ENCODE measurements at regions not wholly inside any gene's neighbourhood (a gene's known extent, or its start where the extent isn't known, plus 50 kb on each side); places are given as distances from the start of the nearest gene placed in this dataset.
A peak's percentile ranks its signal among the peaks of the same experiment; 100 is the strongest.
"Not testable (repeated sequence)": the region's sequence is repeated elsewhere in the genome, so short reads cannot be mapped to it uniquely, and the experiment has no call there.

DNA sequence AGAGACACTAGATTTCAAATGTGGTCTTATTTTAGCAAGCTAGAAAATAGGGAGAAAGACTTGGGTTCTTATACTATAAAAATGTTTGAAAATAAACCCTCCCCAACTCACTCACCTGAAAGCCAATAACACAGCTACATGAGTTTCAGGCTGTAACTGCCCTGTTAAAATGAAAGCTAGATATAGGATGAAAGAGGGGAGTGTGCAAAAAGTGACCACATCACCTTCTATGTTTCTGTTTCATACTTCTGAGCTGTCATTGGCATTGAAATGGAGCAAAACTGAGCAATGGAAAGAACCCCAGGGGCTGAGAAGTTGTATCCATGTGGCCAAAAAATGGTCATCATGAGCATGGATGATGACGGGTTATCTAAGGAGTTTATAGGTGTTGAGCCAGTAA lies 148.1 kb upstream of the TENT5A start:
- DNase-seq, result no peak

DNA sequence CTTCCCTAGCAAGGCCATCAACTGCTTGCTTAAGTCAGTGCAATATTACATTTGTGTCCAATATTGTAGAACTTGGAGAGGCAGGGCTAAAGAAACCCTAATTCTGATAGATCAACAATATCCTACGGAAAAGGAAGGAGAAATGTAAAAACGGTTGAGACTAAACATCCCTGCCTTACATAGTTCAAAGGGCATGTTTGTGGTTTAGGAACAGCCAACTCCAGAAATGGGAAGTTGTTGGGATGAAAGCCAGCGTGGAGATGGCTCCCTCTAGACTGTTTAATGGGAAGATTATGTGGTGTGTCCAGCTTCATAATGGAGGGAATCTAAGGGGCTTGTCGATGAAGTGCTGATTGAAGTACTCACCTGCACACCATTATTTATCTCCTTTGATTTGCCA lies 145.3 kb upstream of the TENT5A start:
- no peak for DNase-seq

DNA sequence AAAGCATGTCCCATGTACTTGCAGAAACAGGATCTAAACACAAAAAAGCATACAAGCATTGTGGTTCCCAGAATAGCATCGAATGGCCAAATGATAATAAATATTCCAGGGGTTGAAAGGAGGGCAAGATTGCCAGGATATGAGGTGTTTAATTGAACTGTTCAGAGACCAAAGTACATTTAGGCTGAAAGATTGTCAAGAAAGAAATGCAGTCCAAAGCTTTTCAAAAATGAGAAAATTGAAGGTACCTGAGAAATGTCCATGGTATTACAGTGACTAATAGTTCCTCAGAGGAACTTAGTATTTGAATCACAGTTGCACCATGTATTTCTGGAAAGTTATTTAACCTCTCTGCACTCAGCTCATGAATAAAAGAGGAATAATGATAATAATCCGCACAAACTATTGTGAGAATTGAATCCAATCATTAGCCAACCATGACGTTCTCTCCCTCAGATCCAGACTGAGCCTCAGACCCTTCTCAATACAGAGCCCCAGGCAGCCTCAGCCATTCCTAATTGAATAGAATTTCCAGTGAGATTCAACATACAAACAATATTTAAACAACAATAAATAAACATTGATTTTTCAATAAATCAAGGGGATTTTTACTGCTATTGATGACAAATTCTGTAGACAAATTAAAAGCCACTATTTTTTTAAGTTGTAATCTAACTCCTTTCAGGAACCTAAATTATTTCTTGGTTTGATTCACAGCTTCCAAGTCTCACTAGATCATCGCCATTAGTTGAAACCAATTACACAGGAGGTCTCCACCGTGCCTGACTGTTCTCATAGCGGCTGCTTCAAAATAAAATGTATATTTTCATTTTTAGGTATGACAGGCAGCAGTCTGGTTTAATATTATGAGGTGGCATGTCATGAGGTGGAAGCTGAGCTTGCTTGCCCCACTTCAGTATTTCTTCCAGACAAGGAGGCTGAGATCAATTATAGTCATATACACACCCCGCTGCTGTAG lies 144.3 kb upstream of the TENT5A start:
- DNase-seq, result peak; percentile 40

DNA sequence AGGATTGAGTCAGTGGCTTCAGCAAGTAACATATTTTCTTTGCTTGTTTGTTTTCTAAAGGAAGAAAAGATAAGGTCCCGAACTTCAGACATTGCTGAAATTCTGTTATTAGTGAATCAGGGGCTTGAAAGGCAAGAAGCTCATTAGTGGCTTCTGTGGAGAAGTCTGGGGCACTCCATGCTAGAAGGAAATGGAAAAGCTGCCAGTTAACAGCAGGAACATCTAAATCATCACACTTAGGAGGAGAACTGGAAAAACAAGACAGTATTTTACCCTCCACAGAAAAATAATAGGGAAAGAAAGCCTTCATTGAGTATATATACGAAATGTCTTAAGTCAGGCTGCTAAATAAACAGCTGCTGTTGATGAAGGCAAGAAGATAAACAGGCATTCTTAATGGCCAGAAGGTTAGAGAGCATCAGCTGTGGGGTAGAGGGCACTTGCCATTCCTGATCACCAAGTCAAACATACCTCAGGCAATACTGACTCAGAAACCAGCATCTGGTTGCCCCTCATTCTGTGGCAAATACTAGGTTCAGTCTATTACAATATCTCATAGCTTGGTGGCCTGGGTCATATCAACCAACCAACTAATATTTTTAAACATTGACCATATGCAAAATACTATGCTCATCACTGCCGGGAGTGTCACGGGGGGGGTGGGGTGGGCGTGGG lies 143.2 kb upstream of the TENT5A start:
- DNase-seq, result peak; percentile 94

DNA sequence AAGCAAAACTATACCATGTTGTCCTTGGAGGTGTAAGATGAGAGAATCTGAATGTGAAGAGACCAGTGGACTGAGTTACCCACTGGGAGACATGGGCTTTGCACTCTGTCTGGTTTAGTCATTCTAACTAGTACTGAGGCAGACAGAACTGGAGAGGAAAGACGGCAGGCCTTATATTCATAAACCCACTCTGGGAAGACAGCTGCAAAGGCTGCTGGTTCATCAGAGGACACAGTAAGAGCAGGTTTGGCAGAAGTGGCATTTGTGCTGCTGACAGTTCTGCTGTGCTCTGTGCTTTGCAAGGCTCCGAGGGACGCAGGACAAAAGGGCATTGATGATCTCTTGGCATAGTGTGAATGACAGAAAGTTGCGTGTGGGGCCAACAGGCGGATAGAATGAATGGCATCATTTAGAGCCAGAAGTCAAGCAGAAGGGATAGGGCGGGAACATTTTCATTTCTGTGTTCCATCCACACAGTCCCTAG lies 142.3 kb upstream of the TENT5A start:
- DNase-seq, result no peak

DNA sequence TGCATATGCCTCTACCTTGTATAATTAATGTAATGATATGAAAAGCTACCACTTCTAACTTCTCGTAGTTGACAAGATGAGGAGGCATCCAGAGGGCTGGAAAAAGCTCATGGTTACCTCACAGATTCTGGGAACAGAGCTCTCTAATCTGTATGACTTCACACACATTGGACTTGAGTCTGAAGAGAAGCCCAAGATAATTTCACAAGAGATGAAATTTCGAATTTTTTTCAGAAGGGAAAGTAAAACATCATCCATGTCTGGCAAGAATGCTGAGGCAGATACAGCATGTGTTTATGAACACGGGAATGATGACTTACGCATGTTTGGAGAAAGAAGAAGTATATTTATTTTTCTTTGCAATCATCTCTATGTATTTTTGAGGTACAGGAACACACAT lies 141.8 kb upstream of the TENT5A start:
- peak; percentile 42 for DNase-seq

DNA sequence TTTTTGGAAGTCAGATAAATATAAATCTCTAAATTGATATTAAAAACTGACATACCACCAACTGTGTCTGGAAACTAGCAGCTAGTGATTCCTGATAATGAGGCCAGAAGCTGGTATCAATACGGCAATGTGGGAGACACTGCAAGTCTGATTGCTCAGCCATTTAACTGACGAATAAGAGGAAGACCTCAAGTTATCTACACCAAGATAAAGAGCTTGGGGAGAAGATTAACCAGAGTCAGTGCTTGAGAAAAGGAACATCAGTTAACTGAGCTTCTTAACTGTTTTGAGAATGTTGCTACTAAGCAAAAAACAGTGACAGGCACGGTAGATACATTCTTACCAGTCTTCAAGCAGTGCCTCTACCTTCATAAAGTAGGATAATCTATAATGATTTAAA lies 140.4 kb upstream of the TENT5A start:
- no peak for DNase-seq

DNA sequence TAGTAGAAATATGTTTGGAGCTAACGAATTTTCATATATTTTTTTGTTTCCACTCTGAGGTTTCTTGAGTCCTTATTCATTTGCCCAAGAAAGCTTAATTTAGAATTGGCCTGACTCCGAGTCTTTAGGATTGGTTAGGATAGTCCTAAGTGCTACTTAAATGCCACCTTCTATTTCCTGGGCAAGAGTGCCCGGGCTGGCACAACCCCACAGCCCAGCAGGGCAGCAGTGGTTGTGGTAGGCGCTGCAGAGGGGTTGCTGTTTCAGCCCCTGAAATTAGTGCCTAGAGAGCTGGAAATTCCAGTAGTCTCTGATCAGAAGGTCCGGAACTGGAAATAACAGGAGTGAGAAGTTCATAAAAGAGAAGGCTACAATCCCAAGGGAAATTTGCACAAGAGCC lies 139.4 kb upstream of the TENT5A start:
- DNase-seq, result no peak

DNA sequence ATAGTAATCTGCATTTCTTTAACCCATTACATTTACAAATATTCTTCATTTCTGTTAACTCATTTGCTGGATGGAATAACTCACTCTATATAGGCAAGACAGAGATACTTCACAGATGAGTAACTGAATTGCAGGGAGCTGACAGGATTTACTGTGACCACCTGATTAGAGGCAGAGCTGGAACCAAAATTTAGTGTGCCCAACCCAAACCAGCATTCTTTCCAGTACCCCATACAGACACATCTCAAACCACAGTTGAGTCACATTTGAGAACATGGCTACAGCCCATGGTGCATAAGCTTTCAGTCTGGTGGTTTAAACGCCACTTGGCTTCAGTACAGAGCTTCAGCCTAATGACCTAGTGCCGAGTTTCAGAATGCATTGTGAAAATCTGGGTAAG lies 138.4 kb upstream of the TENT5A start:
- DNase-seq, result peak; percentile 93

DNA sequence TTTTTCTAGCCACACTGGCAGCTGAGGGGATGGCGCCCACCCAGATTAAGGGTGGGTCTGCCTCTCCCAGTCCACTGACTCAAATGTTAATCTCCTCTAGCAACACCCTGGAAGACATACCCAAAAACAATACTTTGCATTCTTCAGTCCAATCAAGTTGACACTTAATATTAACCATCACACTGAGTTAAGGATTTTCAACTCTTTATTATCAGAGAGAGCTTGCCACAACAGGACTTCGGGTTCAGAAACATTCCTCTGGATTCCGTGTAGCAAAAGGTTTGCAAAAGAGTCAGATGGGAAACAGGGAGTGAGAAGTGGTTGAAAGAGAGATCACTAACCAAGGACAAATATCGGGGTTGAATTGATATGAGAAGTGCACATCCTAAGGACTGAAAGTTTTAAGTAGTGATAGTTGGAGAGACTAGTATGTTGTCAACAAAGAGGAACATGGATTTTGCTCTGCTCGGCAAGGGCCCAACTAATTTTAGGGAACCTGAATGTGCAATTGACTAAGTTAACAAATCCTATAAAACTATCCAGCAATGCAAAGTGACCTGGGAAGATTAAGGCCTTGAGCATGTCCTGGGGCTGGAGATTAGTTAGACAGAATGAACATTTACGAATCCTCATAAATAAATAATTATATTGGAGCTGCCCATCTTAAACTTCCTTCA lies 137.0 kb upstream of the TENT5A start:
- DNase-seq, result no peak

DNA sequence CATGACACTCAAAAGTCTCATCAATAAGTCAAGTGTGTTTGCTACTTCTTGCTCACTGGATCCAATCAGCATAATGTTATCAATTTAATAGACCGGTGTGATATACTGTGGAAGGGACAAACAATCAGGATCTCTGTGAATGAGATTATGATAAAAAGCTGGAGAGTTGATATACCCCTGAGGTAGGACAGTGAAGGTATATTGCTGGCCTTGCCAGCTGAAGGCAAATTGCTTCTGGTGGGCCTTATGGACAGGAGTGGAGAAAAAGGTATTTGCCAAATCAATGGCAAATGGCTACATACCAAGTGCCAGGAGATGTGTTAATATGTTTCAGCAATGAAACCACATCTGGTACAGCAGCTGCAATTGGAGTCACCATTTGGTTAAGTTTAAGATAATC lies 134.4 kb upstream of the TENT5A start:
- not testable (repeated sequence) for DNase-seq

DNA sequence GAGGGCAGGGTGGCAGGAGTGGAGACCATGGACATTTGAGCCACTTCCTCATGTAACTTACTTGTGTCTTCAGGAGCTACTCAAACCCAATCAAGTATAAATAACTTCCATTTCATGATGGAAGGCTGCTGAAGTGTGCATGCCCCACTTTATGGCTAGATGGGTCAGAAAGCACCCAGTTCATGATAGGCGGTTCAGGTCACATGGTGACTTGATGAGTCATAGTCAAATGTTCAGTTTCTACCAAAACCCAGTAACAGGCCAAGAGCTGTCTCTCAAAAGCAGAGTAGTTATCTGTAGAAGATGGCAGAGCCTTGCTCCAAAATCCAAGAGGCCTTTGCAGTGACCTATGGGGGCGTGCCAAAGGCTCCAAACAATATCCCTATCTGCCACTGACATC lies 133.7 kb upstream of the TENT5A start:
- no peak for DNase-seq

DNA sequence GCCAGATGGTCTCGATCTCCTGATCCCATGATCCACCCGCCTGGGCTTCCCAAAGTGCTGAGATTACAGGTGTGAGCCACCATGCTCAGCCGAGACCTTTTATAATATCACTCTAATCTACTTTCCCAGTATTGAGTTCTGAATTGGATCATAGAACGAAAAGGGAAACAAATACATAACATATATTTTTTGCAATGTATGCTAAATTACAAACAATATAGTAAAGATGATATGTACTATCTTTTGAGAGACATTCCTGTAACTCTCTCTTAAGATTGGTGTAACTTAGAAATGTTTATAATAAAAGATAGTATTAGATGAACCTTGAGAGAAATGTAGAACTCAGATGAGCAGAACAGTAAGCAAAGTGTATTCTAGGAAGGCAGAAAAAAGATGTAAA lies 129.2 kb upstream of the TENT5A start:
- no peak for DNase-seq

DNA sequence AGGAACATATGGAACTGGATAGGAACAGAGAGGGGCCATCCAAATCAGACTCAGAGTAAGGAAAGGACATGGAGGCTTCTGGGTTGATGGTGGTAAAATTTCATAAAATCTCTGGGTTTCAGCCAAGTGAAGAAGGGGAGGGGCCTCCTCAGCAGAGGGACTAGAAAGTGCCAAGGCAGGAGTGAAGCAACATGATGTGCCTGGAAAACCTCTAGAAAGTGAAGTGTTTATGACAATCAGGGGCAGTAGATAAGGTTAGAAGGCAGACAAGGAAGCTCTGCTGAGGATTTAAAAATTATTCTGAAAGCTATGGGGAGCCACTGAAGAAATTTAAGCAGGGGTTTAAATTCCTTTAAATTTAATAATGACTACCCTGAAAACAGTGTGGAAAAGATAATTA lies 126.0 kb upstream of the TENT5A start:
- no peak for DNase-seq

DNA sequence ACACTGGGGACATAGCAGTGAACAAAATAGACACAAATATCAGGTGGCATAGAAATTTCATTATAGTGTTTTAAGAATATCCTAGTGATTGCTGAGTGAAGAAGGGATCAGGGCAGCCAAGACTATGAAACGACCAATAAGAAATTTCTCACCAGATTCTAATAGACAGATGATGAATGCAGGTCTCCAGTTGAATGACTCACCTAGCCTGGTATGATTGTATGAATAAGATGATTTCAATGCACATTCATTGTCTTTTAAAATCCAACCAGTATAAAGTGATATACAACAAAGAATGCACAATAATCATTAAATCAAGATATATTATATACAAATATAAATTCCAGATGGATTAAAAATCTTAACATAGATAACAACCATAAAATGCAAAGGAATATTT lies 124.5 kb upstream of the TENT5A start:
- DNase-seq, result peak; percentile 56

DNA sequence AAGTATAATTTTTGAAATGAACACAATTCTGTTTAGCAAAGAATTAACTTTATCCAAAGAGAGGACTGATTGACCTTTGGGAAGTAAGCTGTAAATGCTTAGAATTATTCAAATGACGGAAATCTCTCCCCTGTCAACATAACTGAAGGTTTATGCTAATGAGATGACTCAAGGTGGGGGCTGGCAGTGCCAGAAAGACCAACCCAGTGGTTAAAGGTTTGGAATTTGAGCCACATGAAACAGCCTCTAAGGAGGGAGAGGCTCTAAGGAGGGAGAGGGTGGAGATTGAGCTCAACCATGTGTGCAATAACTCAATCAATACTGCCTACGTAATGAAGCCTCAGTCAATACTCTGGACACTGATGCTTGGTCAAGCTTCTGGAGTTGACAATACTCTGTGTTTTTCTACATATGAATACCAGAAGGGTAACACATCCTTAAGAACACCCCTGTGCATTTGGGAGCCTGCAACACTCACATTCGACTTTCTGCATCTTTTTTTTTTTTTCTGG lies 123.4 kb upstream of the TENT5A start:
- DNase-seq, result no peak

DNA sequence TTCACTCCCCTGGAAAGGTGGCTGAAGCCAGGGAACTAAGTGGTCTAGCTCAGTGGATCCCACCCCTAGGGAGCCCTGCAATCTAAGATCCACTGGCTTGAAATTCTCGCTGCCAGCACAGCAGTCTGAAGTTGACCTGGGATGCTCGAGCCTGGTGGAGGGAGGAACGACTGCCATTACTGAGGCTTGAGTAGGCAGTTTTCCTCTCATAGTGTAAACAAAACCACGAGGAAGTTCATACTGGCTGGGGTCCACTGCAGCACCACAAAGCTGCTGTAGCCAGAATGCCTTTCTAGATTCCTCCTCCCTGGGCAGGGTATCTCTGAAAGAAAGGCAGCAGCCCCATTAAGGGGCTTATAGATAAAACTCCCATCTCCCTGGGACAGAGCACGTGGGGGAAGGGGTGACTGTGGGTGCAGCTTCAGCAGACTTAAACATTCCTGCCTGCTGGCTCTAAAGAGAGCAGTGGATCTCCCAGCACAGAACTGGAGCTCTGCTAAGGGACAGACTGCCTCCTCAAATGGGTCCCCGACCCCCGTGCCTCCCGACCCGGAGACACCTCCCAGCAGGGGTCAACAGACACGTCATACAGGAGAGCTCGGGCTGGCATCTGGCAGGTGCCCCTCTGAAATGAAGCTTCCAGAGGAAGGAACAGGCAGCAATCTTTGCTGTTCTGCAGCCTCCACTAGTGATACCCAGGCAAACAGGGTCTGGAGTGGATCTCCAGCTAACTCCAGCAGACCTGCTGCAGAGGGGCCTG lies 117.4 kb upstream of the TENT5A start:
- DNase-seq, result not testable (repeated sequence)

DNA sequence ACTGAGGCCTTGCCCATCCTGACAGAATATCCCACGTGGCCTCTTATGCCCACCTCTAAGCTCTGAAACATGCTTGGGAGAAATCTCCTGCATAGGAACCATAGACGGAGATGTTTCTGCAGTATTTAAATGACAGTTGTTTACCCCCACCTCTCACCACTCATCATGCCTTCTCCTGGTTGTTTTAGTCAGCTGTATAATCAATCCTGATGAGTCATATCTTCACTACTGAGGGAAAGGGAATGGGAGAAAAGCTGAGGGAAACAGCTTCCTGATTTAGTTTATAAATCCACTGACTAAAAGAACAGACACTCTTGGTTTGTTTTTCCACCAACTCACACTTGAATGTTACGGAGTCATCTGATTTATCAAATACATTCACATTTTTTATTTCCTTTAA lies 113.2 kb upstream of the TENT5A start:
- DNase-seq, result peak; percentile 83

DNA sequence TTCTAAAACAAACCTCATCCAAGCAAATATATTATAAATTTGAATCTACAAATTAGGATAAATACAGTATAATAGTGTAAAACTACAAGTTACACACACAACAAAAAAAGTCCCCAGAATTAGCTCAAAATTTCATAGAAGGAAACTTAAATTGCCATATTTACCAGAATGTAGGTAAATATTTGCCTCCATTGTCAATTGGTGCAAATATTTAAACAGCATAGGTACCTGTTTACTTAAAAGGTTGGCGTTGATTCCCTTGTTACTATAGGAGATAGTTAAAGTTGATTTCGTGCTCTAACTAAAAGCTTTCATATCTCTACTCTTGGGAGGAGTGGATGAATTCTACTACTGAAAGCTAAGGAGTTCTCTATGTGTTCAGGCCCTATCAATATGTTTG lies 111.6 kb upstream of the TENT5A start:
- DNase-seq, result no peak

DNA sequence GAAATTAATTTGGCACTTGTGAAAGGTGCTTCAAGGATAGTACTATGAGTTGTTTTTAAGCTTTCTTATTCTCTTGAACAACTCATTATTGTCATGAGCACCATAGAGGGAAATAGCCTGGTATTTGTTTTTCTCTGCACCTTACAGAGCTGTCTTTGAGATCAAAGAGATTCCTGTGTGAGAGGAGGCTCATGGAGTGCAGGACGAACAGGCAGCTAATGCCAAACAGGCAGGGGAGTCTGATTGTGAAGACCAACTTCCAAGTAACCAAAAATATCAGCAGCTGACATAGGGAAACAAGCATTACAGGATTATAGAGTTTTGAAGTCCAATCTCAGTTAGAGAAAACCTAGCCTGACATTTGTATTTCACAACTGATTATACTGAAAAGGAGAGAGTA lies 110.6 kb upstream of the TENT5A start:
- DNase-seq, result no peak

DNA sequence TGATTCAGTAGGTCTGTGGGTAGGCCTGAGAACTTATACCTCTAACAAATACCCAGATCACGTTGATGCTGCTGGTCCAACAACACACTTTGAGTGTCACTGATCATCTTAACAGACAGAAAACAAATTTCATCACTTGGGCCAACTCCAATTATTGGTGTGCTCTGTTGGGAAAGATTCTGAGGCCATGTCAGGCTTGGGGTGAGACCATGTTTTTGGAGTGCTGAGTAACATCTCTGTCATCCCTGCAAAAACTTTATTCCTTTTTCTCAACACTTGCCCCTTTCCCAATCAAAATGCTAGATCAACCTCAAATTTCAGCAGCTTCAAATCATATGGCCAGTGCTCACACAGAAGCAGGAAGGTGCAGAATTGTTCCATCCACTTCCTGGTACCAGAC lies 108.8 kb upstream of the TENT5A start:
- no peak for DNase-seq

DNA sequence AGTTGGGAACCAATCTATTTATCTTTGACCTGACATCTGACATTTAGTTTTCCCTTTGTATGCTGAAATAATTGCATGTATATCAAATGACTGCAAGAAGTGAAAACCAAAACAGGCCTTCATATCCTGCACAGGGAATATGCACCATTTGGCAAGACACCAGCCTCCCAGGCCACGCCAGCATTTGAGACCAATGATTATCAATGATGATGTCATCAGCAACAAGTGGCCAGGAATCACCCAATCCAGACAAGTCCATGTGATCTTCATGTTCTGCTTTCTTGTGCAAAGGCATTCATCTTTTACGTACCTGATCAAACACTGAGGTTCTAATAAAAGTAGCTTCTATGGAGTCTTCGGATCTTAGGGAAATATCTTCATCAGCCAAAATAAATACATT lies 107.4 kb upstream of the TENT5A start:
- DNase-seq, result no peak

DNA sequence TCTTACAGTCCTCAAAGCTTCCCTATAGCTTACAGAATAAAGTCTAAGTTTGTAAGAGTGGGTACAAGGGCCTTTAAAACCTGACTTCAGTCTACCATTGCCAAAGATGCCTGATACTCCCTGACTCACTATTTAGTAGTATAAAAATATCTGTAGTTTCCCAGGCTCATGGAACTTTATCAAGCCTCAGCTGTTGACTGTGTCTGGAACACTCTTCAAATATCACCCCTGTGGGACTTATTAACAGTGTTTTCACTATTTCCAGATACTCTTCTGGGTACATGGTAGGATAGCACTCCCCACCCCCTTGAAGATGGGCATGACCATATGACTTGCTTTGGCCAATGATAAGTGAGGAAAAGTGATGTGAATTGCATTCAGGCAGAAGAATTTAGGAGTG lies 105.3 kb upstream of the TENT5A start:
- DNase-seq, result no peak

Measured in fibroblast of skin of right quadriceps (primary cell).